ENCODE measurements at regions not wholly inside any gene's neighbourhood (a gene's known extent, or its start where the extent isn't known, plus 50 kb on each side); places are given as distances from the start of the nearest gene placed in this dataset.

GRCh38 chr20:11350126-11351005 is 567.3 kb upstream of the BTBD3 start:
- DNase-seq (ENCODE audit: low read depth in 2 of 2) = no peak

GRCh38 chr20:11352041-11352440 is 565.7 kb upstream of the BTBD3 start:
- no peak for DNase-seq (ENCODE audit: low read depth in 2 of 2)

GRCh38 chr20:11354846-11355245 is 562.8 kb upstream of the BTBD3 start:
- DNase-seq (ENCODE audit: low read depth in 2 of 2) = no peak

GRCh38 chr20:11355345-11355744 is 562.3 kb upstream of the BTBD3 start:
- DNase-seq (ENCODE audit: low read depth in 2 of 2) = no peak

- no peak for DNase-seq (ENCODE audit: low read depth in 2 of 2)
These were observed 561.6 kb upstream of the BTBD3 start for GRCh38 chr20:11356061-11356460.

GRCh38 chr20:11362450-11362849 is 555.2 kb upstream of the BTBD3 start:
- DNase-seq (ENCODE audit: low read depth in 2 of 2) = no peak

GRCh38 chr20:11364736-11365135 is 553.0 kb upstream of the BTBD3 start:
- DNase-seq (ENCODE audit: low read depth in 2 of 2) = no peak

GRCh38 chr20:11366660-11367059 is 551.0 kb upstream of the BTBD3 start:
- DNase-seq (ENCODE audit: low read depth in 2 of 2) = no peak

GRCh38 chr20:11368499-11368898 is 549.2 kb upstream of the BTBD3 start:
- DNase-seq (ENCODE audit: low read depth in 2 of 2) = no peak

GRCh38 chr20:11368965-11369711 is 548.6 kb upstream of the BTBD3 start:
- no peak for DNase-seq (ENCODE audit: low read depth in 2 of 2)

- DNase-seq (ENCODE audit: low read depth in 2 of 2) = no peak
These were observed 545.9 kb upstream of the BTBD3 start for GRCh38 chr20:11371831-11372230.

GRCh38 chr20:11372876-11373790 is 544.6 kb upstream of the BTBD3 start:
- DNase-seq (ENCODE audit: low read depth in 2 of 2) = no peak

- DNase-seq (ENCODE audit: low read depth in 2 of 2) = no peak
These were observed 542.4 kb upstream of the BTBD3 start for GRCh38 chr20:11375335-11375734.

- no peak for DNase-seq (ENCODE audit: low read depth in 2 of 2)
These were observed 541.7 kb upstream of the BTBD3 start for GRCh38 chr20:11375966-11376365.

- no peak for DNase-seq (ENCODE audit: low read depth in 2 of 2)
These were observed 541.3 kb upstream of the BTBD3 start for GRCh38 chr20:11376420-11376819.

- no peak for DNase-seq (ENCODE audit: low read depth in 2 of 2)
These were observed 540.7 kb upstream of the BTBD3 start for GRCh38 chr20:11376998-11377397.

- no peak for DNase-seq (ENCODE audit: low read depth in 2 of 2)
These were observed 539.9 kb upstream of the BTBD3 start for GRCh38 chr20:11377761-11378160.

GRCh38 chr20:11378252-11378651 is 539.4 kb upstream of the BTBD3 start:
- no peak for DNase-seq (ENCODE audit: low read depth in 2 of 2)

- DNase-seq (ENCODE audit: low read depth in 2 of 2) = no peak
These were observed 538.3 kb upstream of the BTBD3 start for GRCh38 chr20:11379257-11380011.

GRCh38 chr20:11380283-11380682 is 537.4 kb upstream of the BTBD3 start:
- DNase-seq (ENCODE audit: low read depth in 2 of 2) = no peak

- no peak for DNase-seq (ENCODE audit: low read depth in 2 of 2)
These were observed 530.4 kb upstream of the BTBD3 start for GRCh38 chr20:11387189-11387754.
